ENCODE measurements at regions not wholly inside any gene's neighbourhood (a gene's known extent, or its start where the extent isn't known, plus 50 kb on each side); places are given as distances from the start of the nearest gene placed in this dataset.

- TF ChIP-seq, protein P1, sequence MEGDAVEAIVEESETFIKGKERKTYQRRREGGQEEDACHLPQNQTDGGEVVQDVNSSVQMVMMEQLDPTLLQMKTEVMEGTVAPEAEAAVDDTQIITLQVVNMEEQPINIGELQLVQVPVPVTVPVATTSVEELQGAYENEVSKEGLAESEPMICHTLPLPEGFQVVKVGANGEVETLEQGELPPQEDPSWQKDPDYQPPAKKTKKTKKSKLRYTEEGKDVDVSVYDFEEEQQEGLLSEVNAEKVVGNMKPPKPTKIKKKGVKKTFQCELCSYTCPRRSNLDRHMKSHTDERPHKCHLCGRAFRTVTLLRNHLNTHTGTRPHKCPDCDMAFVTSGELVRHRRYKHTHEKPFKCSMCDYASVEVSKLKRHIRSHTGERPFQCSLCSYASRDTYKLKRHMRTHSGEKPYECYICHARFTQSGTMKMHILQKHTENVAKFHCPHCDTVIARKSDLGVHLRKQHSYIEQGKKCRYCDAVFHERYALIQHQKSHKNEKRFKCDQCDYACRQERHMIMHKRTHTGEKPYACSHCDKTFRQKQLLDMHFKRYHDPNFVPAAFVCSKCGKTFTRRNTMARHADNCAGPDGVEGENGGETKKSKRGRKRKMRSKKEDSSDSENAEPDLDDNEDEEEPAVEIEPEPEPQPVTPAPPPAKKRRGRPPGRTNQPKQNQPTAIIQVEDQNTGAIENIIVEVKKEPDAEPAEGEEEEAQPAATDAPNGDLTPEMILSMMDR (conservative IDR thresholded peaks at IDR 0.05; ENCODE audit: low read depth in 2 of 2) = no peak
- TF ChIP-seq EZH2 (IDR thresholded peaks at IDR 0.05; ENCODE audit: low read depth, unreplicated experiment) (no peak), EZH2phosphoT487 (IDR thresholded peaks at IDR 0.05; ENCODE audit: unreplicated experiment) (no peak), POLR2AphosphoS5 (IDR thresholded peaks at IDR 0.05; ENCODE audit: low read depth) (no peak), REST (IDR thresholded peaks at IDR 0.05; ENCODE audit: unreplicated experiment) (no peak), ZNF114 (CRISPR knock-in tag; IDR thresholded peaks at IDR 0.05) (no peak), JUNB (IDR thresholded peaks at IDR 0.05; ENCODE audit: unreplicated experiment) (no peak)
Observed at GRCh38 chr12:64556231-64556630, 54.1 kb upstream of the RASSF3 start.

All from GM23338 (cell line).